Astrocyte (in vitro differentiated cells and primary cell): ENCODE measurements at regions not wholly inside any gene's neighbourhood (a gene's known extent, or its start where the extent isn't known, plus 50 kb on each side); places are given as distances from the start of the nearest gene placed in this dataset.

Experiments
- DNase-seq: peaks from one replicate; pipeline ENCODE4 v3.0.0-alpha.2; 2010; ENCODE audit warnings: low read depth
- FAIRE-seq: peaks from 2 replicates; lab custom pipeline; 2011; peaks lifted over from hg19 to GRCh38; lab: Jason Lieb, UNC
- H2AFZ ChIP-seq: 2 replicates; pipeline ENCODE4 v1.6.0; 2012; ENCODE audit warnings: low read depth, low read length, inconsistent platforms
- H3K27ac ChIP-seq: 2 replicates; pipeline ENCODE4 v1.5.1; 2011; ENCODE audit warnings: low read depth, low read length, inconsistent platforms
- H3K27me3 ChIP-seq: 2 replicates; pipeline ENCODE4 v1.6.0; 2011; ENCODE audit warnings: low read length, inconsistent platforms; ENCODE audit not compliant: insufficient read depth
- H3K36me3 ChIP-seq: 2 replicates; pipeline ENCODE4 v1.5.1; 2011; ENCODE audit warnings: low read length, inconsistent platforms; ENCODE audit not compliant: insufficient read depth
- H3K4me1 ChIP-seq: 2 replicates; pipeline ENCODE4 v1.5.1; 2011; ENCODE audit warnings: low read length, inconsistent platforms; ENCODE audit not compliant: insufficient read depth
- H3K4me2 ChIP-seq: 2 replicates; pipeline ENCODE4 v1.6.0; 2012; ENCODE audit warnings: low read length, inconsistent platforms
- H3K4me3 ChIP-seq: 2 replicates; pipeline ENCODE4 v1.5.1; 2011; ENCODE audit warnings: low read depth, mild to moderate bottlenecking, low read length, inconsistent platforms; ENCODE audit not compliant: insufficient read depth
- H3K79me2 ChIP-seq: 2 replicates; pipeline ENCODE4 v1.6.0; 2012; ENCODE audit warnings: mild to moderate bottlenecking, low read length, inconsistent platforms; ENCODE audit not compliant: insufficient read depth
- H3K9ac ChIP-seq: 2 replicates; pipeline ENCODE4 v1.6.0; 2012; ENCODE audit warnings: mild to moderate bottlenecking, low read length, inconsistent platforms
- H3K9me3 ChIP-seq: 2 replicates; pipeline ENCODE4 v1.5.1; 2012; ENCODE audit warnings: low read depth, mild to moderate bottlenecking, low read length, inconsistent platforms; ENCODE audit not compliant: insufficient read depth
- H4K20me1 ChIP-seq: 2 replicates; pipeline ENCODE4 v1.6.0; 2012; ENCODE audit warnings: low read length, inconsistent platforms; ENCODE audit not compliant: insufficient read depth
- H3K27ac Mint-ChIP-seq: one replicate; pipeline ENCODE4 v1.8.0; 2021; ENCODE audit warnings: mild to moderate bottlenecking, mixed read lengths; ENCODE audit not compliant: unreplicated experiment
- H3K27me3 Mint-ChIP-seq: one replicate; pipeline ENCODE4 v1.8.0; 2021; ENCODE audit warnings: low read depth, mixed read lengths; ENCODE audit not compliant: unreplicated experiment
- H3K36me3 Mint-ChIP-seq: one replicate; pipeline ENCODE4 v1.8.0; 2021; ENCODE audit warnings: low read depth, mixed read lengths; ENCODE audit not compliant: unreplicated experiment
- H3K4me1 Mint-ChIP-seq: one replicate; pipeline ENCODE4 v1.8.0; 2021; ENCODE audit warnings: low read depth, mixed read lengths; ENCODE audit not compliant: unreplicated experiment
- H3K4me3 Mint-ChIP-seq: one replicate; pipeline ENCODE4 v1.8.0; 2021; ENCODE audit warnings: mild to moderate bottlenecking, moderate library complexity, mixed read lengths; ENCODE audit not compliant: unreplicated experiment
- H3K9me3 Mint-ChIP-seq: one replicate; pipeline ENCODE4 v1.8.0; 2021; ENCODE audit warnings: mild to moderate bottlenecking, mixed read lengths; ENCODE audit not compliant: unreplicated experiment
- CTCF ChIP-seq: IDR thresholded peaks from 2 replicates; pipeline ENCODE4 v1.5.1; 2011; ENCODE audit warnings: low read depth, mild to moderate bottlenecking, inconsistent platforms, low read length, moderate library complexity; ENCODE audit not compliant: insufficient read depth
- EZH2 ChIP-seq: IDR thresholded peaks from 2 replicates; pipeline ENCODE4 v1.6.1; 2012; ENCODE audit warnings: mild to moderate bottlenecking, low read length, inconsistent platforms; ENCODE audit not compliant: insufficient read depth

- H3K36me3 Mint-ChIP-seq: no peaks in the 10 kb centered on the region
- H3K4me1 ChIP-seq: peaks cover 16% of the 10 kb centered on the region
- DNase-seq: no peak
These were observed 490.5 kb downstream of the SIPA1L2 start for GRCh38 chr1:232139444-232139843.

GRCh38 chr1:232138044-232138443, 491.9 kb downstream of the SIPA1L2 start:
- H2AFZ ChIP-seq: no peak overlapping the region

More at GRCh38 chr1:232139444-232139843, 490.5 kb downstream of the SIPA1L2 start:
- TF ChIP-seq CTCF: no peak
- TF ChIP-seq EZH2: no peak
- peaks cover 5% of the 10 kb centered on the region for H3K4me1 Mint-ChIP-seq
- Histone ChIP-seq H3K79me2 (no peaks in the 10 kb centered on the region), H3K4me2 (no peak overlapping the region), H2AFZ (no peak overlapping the region), H3K36me3 (no peaks in the 10 kb centered on the region), H3K4me3 (no peak overlapping the region), H3K27me3 (no peaks in the 10 kb centered on the region), H3K9me3 (no peaks in the 10 kb centered on the region), H3K27ac (no peak overlapping the region), H4K20me1 (no peaks in the 10 kb centered on the region), H3K9ac (no peak overlapping the region)
- H3K27ac Mint-ChIP-seq: no peak overlapping the region
- peaks cover 10% of the 10 kb centered on the region for H3K9me3 Mint-ChIP-seq
- FAIRE-seq: no peak
- no peak overlapping the region for H3K4me3 Mint-ChIP-seq
- H3K27me3 Mint-ChIP-seq: no peaks in the 10 kb centered on the region

More at GRCh38 chr1:232138044-232138443, 491.9 kb downstream of the SIPA1L2 start:
- Histone ChIP-seq H3K9ac (no peak overlapping the region), H3K36me3 (no peaks in the 10 kb centered on the region), H3K9me3 (no peaks in the 10 kb centered on the region), H3K79me2 (no peaks in the 10 kb centered on the region), H4K20me1 (no peaks in the 10 kb centered on the region), H3K27ac (no peak overlapping the region), H3K4me3 (no peak overlapping the region), H3K27me3 (no peaks in the 10 kb centered on the region), H3K4me1 (peaks cover 9% of the 10 kb centered on the region), H3K4me2 (no peak overlapping the region)
- no peaks in the 10 kb centered on the region for H3K27me3 Mint-ChIP-seq
- H3K36me3 Mint-ChIP-seq: no peaks in the 10 kb centered on the region
- no peak for TF ChIP-seq CTCF
- TF ChIP-seq EZH2: no peak
- DNase-seq (no peak), FAIRE-seq (no peak)
- H3K4me3 Mint-ChIP-seq: no peak overlapping the region
- no peak overlapping the region for H3K27ac Mint-ChIP-seq
- peaks cover 10% of the 10 kb centered on the region for H3K9me3 Mint-ChIP-seq
- peaks cover 2% of the 10 kb centered on the region for H3K4me1 Mint-ChIP-seq
